ENCODE measurements at regions not wholly inside any gene's neighbourhood (a gene's known extent, or its start where the extent isn't known, plus 50 kb on each side); places are given as distances from the start of the nearest gene placed in this dataset.

DNA sequence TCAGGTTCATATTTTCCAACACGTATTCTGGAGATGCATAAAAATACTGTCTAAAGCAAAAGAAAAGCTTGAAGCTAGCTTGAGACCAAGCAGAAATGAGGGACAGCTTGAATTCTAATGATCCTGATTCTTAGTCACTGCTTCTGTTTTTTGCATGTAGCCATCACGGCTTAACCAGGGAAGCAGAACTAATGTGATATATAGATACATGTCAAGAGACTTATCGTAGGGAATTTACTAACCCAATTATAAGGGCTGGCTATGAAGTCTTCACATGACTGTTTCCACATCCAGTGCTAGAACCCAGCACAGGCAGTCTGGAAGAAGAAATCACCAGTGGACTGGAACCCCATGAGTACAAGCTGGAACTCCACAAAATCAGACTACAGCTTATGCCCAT lies 85.2 kb upstream of the SLIT2 start:
- H3K27me3 Mint-ChIP-seq (ENCODE audit: low read depth): no peaks in the 10 kb centered on the region
- Histone ChIP-seq H3K23me2 (ENCODE audit: insufficient read length, low read depth, low read length, poor library complexity, severe bottlenecking) (no peaks in the 10 kb centered on the region), H3K79me1 (ENCODE audit: insufficient read depth, low read depth, low read length, poor library complexity, severe bottlenecking) (no peaks in the 10 kb centered on the region), H2AFZ (ENCODE audit: low read length) (no peak overlapping the region), H3K9ac (ENCODE audit: extremely low read depth, insufficient read length, low read length) (no peak overlapping the region), H3K27me3 (ENCODE audit: insufficient read depth, low read length) (no peaks in the 10 kb centered on the region), H4K5ac (ENCODE audit: insufficient read length, low read depth, low read length) (no peak overlapping the region), H3K4me1 (ENCODE audit: insufficient read depth, low read length) (no peaks in the 10 kb centered on the region), H2AK5ac (ENCODE audit: insufficient read length, low read length) (no peak overlapping the region), H3K23ac (ENCODE audit: insufficient read length, low read depth, low read length) (no peak overlapping the region), H4K91ac (ENCODE audit: insufficient read length, low read depth, low read length) (no peak overlapping the region), H2BK12ac (ENCODE audit: insufficient read length, low read depth, low read length) (no peak overlapping the region), H2BK5ac (ENCODE audit: insufficient read length, low read length) (no peak overlapping the region), H3K4ac (ENCODE audit: low read depth, low read length) (no peak overlapping the region), H3K56ac (ENCODE audit: insufficient read length, low read depth, low read length) (no peak overlapping the region), H3K27ac (ENCODE audit: insufficient read length, low read depth, low read length) (no peak overlapping the region), H3T11ph (ENCODE audit: low read length) (no peak overlapping the region), H3K18ac (ENCODE audit: insufficient read length, low read depth, low read length) (no peak overlapping the region), H2BK15ac (ENCODE audit: low read depth, low read length) (no peak overlapping the region), H4K8ac (replicated peaks; ENCODE audit: insufficient read length, low read depth, low read length) (no peak overlapping the region), H2BK120ac (ENCODE audit: low read depth, low read length, poor library complexity, severe bottlenecking) (no peak overlapping the region), H3K9me3 (ENCODE audit: control insufficient read depth, low read depth, low read length) (no peaks in the 10 kb centered on the region), H3K14ac (ENCODE audit: insufficient read depth, low read length) (no peak overlapping the region), H4K20me1 (ENCODE audit: control insufficient read depth, insufficient read depth, insufficient read length) (no peaks in the 10 kb centered on the region), H3K4me2 (ENCODE audit: insufficient read depth, insufficient read length, low read length) (no peak overlapping the region), H3K79me2 (ENCODE audit: insufficient read depth, low read length) (no peaks in the 10 kb centered on the region), H2BK20ac (ENCODE audit: low read depth, low read length, poor library complexity, severe bottlenecking) (no peak overlapping the region)
- no peak overlapping the region for H3K4me3 Mint-ChIP-seq
- TF ChIP-seq, protein P1, sequence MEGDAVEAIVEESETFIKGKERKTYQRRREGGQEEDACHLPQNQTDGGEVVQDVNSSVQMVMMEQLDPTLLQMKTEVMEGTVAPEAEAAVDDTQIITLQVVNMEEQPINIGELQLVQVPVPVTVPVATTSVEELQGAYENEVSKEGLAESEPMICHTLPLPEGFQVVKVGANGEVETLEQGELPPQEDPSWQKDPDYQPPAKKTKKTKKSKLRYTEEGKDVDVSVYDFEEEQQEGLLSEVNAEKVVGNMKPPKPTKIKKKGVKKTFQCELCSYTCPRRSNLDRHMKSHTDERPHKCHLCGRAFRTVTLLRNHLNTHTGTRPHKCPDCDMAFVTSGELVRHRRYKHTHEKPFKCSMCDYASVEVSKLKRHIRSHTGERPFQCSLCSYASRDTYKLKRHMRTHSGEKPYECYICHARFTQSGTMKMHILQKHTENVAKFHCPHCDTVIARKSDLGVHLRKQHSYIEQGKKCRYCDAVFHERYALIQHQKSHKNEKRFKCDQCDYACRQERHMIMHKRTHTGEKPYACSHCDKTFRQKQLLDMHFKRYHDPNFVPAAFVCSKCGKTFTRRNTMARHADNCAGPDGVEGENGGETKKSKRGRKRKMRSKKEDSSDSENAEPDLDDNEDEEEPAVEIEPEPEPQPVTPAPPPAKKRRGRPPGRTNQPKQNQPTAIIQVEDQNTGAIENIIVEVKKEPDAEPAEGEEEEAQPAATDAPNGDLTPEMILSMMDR (conservative IDR thresholded peaks at IDR 0.05): no peak
- no peak for DNase-seq
- no peaks in the 10 kb centered on the region for H3K4me1 Mint-ChIP-seq
- peaks cover 0 to 3% of the 10 kb centered on the region in 2 experiments; a peak in 2 of 5 replicates for H3K9me3 Mint-ChIP-seq
- no peak overlapping the region for H3K27ac Mint-ChIP-seq
- no CpG with 5 or more reads among the region's 3 CpGs for WGBS (ENCODE audit: extremely low coverage, insufficient read length, low lambda C conversion rate)
- H3K36me3 Mint-ChIP-seq (ENCODE audit: insufficient read depth in 1 of 3, low read depth in 3 of 3): no peaks in the 10 kb centered on the region
